GM23248 (cell line): ENCODE measurements at regions not wholly inside any gene's neighbourhood (a gene's known extent, or its start where the extent isn't known, plus 50 kb on each side); places are given as distances from the start of the nearest gene placed in this dataset.

Source experiments
- EZH2 ChIP-seq: fragments of 200-600 bp; sonication (generic); IDR thresholded peaks from 2 replicates; pipeline ENCODE4 v1.6.1; 2018; ENCODE audit warnings: antibody characterized with exemption, mild to moderate bottlenecking; ENCODE audit not compliant: insufficient read depth, poor library complexity, severe bottlenecking
- EZH2phosphoT487 ChIP-seq: fragments of 200-600 bp; sonication (generic); IDR thresholded peaks from 2 replicates; pipeline ENCODE4 v1.6.1; 2018; ENCODE audit warnings: antibody characterized with exemption, moderate library complexity, mild to moderate bottlenecking, low read depth; ENCODE audit not compliant: insufficient read depth

DNA sequence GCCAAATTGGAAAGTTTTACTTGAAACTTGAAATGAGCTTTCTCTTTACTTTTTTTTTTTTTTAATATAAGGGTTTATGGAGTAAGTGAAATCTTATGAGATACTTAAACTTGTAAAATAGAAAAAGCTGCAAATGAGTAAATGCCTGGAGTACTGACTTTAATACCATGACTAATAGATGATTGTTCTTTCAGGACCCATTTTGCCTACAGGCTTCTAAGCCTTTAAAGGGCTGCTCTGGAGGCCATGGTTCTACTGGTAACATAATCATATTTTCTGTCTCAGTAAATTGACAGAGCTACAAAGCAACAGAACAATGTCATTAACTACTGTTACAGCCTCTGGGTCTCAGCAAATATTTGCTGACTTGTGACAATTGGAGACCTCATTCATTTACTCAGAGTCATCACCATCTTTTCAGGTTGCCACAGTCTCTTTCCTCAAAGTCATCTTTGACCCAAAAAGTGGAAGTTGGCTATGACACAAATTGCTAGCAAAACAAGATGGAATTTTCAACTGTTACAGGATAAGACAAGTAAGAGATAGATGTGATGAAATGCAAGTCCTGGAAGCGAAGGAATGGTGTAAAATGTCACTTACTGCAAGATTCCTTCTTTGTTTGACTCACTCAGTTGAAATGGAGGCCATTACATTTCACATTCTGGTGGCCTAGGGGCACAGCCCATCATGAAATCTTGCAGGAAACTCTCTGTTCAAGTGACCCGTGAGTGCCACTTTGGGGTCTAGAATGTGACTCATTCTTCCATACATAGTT is 132.7 kb downstream of the BTC start:
- TF ChIP-seq EZH2 = no peak
- TF ChIP-seq EZH2phosphoT487 = no peak
